ENCODE measurements at regions not wholly inside any gene's neighbourhood (a gene's known extent, or its start where the extent isn't known, plus 50 kb on each side); places are given as distances from the start of the nearest gene placed in this dataset.

- TF ChIP-seq SREBF2 (IDR thresholded peaks at IDR 0.05; ENCODE audit: low read length) (no peak), CTCF (IDR thresholded peaks at IDR 0.05 in 2 of 3, conservative IDR thresholded peaks at IDR 0.05 in 1 of 3; ENCODE audit: control insufficient read depth in 2 of 3, extremely low read depth in 1 of 3, insufficient read depth in 1 of 3, low read depth in 3 of 3, low read length in 3 of 3) (no peak), HDAC2 (IDR thresholded peaks at IDR 0.05) (no peak), SMC3 (IDR thresholded peaks at IDR 0.05; ENCODE audit: borderline replicate concordance, low read length) (no peak), POLR2A (IDR thresholded peaks at IDR 0.05; ENCODE audit: low read depth, low read length) (no peak), CHD2 (IDR thresholded peaks at IDR 0.05; ENCODE audit: borderline replicate concordance, low read depth, low read length) (no peak), BACH1 (IDR thresholded peaks at IDR 0.05; ENCODE audit: borderline replicate concordance) (no peak), CEBPZ (IDR thresholded peaks at IDR 0.05; ENCODE audit: low read depth, low read length) (no peak), BCL3 (IDR thresholded peaks at IDR 0.05; ENCODE audit: borderline replicate concordance, insufficient read depth, low read depth, low read length, poor library complexity, severe bottlenecking) (no peak), CEBPB (IDR thresholded peaks at IDR 0.05; ENCODE audit: borderline replicate concordance in 1 of 2, low read depth in 2 of 2, low read length in 2 of 2) (no peak), CBX3 (IDR thresholded peaks at IDR 0.05; ENCODE audit: borderline replicate concordance, low read depth) (no peak), LARP7 (IDR thresholded peaks at IDR 0.05) (no peak)
These were observed 809.5 kb upstream of the PIK3C3 start for GRCh38 chr18:41145516-41145915.

Data from GM12878 (cell line).